ENCODE measurements at regions not wholly inside any gene's neighbourhood (a gene's known extent, or its start where the extent isn't known, plus 50 kb on each side); places are given as distances from the start of the nearest gene placed in this dataset.
"Not testable (repeated sequence)": the region's sequence is repeated elsewhere in the genome, so short reads cannot be mapped to it uniquely, and the experiment has no call there.

DNA sequence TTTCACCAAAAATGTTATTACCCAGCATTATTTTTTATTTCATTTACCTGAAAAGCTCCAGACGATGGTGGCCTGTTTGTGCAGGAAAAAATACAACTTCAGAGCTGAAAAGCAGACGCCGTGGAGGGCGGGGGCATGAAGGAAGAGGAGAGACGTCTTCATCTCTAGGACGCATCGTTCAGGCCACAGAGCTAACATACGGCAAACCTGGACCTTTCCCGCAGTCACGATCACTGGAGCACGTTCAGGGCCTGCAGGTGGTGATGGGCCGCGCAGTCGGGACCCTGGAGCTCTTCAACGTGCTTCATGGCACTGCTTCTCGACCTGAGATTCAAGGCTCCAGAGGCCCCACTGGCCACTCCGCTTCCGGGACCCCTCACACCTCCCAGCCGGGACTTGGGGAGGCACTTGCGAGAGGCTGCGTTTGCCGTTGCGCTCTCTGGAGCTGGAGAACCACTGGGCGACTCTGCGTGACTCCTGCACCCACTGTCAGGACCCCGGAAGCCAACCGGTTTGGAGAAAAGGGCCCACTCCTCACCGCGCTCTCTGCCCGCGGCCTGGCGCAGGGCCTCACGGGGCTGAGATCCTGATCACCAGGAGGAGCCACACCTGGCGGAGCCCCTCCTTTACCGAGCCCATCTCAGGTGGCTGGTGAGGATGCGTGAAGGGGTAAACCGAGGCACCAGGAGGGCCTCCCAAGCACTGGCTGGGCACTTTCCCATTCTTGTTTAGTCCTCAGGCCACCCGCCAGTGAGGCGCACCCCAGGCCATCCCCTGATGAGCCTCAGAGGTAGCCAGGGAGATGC is 164.4 kb upstream of the AFDN start:
- DNase-seq (ENCODE audit: low spot score), result no peak

DNA sequence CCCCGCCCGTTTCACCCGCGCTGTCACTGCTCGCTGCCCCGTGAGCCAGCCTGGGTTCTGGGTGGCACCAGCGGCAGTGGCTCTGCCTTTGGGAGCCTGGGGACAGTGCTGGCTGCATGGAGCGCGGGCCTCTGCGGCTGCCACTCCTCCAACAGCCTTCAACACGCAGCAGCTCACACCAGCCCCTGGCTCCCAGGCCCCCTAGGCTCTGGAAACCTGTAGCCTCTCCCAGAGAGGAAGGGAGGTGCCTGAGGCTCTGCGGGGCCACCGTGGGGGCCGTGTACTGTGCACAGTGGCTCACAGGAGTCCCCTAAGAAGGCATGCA is 163.9 kb upstream of the AFDN start:
- no peak for DNase-seq (ENCODE audit: low spot score)

DNA sequence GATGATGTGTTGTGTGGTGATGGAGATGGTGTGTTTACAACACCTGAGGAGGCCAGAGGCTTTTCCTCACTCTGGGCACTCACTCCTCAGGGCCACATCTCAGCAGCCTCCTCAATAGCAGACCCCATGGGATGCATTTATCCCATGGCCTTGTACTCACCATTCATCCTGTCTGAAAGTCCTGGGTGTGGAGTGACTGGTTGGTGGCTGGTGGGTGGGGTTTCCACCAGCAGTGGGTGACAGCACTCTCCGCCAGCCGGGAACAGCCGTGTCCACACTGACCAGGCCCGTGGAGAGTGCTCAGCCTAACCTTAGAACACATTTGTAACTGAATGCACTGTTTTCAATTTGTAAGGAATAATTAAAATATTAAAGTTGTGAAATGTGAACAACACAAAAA is 163.4 kb upstream of the AFDN start:
- no peak for DNase-seq (ENCODE audit: low spot score)

DNA sequence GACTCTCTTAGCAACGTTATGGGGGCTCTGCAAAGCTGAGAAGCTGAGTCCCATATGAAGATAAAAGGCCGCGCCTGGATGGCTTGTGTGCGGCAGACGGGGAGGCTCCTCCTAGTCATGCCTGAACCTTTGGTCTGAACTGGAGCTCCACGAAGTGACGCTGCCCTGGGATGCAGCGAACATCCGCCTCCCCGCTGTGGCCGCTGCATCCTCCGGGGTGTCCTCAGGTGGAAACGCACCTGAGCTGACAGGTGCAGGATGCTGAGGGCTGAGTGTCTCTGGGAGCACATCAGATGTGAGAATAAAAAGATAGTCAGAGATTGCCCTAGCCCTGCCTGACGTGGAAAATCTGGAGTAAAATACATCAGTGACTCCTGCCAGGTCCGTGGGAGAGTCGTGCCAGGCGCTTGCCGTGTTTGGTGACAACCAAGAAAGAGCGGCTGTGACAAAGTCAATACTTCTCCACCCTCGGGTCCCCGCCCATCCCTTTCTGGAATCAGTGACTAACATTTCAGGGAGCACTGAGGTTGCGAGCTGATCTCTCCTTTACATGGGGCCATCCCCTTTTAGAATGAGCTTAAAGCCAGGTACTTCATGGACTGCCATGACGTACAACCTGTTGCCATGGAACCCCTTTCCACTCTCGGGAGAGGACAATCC is 162.8 kb upstream of the AFDN start:
- DNase-seq (ENCODE audit: low spot score), result no peak

DNA sequence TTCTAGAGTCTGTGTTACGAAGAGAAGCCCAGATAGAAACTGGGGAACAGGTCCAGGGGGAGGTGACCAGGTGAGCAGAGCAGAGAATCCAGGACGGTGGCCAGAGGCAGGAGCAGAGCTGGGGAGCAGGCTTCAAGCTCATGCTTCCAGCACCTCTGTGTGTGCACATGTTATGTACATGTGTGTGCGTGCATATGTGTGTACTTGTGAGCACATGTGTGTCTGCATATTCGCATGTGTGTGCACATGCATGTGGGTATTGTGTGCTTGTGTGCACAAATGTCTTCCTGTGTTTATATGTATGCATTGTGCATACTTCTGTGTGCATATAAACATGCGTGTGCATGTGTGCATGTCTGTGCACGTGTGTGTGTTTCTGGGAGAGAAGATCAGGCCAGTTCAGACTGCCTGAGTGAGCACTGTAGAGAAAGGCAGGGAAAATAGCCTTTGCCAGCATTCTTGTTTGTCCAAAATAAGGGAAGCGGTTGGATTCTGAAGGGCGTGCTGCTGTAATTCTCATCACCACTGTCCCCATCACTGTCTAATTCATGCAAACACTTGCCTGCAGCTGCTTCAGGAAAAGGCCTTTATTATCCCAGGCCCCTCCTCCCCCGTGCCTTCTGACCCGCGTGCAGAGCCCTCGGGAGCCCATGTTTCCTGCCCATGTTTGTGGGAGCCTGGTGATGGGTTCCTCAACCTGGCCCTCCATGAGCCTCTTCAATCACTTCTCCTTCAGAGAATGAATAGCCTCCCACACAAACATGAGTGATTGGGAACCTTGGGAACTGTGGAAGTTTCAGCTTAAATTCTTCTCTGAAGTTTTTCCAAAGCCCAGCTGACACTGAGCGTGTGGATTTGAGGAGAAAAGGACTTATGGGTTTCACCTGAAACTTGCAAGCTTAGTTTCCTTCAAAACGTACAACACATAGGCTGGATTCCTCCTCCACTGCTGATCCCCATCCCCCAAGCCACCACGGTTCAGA is 161.7 kb upstream of the AFDN start:
- DNase-seq (ENCODE audit: low spot score), result no peak

DNA sequence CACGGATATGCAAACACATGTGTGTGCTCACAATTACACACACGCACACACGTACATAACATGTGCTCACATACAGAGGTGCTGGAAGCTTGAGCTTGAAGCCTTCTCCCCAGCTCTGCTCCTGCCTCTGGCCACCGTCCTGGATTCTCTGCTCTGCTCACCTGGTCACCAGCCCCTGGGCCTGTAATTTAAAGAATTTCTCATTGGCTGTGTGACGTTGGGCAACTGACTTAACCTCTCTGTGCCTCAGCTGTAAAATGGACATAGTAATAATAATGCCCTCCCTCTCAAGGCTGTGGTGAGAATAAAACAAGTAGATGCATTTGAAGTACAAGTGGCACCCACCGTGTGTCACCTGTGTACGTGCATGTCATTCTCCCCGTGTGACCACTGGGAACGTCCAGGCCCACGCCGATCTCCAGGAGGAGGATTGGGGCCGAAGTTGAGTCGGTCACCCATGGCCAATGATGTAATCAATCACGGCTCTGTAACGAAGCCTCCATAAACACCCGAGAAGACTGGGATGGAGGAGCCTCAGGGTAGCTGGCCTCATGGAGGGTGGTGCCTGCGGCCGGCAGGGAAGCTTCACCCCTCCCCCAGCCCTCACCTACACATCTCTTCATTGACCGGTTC is 160.9 kb upstream of the AFDN start:
- no peak for DNase-seq (ENCODE audit: low spot score)

DNA sequence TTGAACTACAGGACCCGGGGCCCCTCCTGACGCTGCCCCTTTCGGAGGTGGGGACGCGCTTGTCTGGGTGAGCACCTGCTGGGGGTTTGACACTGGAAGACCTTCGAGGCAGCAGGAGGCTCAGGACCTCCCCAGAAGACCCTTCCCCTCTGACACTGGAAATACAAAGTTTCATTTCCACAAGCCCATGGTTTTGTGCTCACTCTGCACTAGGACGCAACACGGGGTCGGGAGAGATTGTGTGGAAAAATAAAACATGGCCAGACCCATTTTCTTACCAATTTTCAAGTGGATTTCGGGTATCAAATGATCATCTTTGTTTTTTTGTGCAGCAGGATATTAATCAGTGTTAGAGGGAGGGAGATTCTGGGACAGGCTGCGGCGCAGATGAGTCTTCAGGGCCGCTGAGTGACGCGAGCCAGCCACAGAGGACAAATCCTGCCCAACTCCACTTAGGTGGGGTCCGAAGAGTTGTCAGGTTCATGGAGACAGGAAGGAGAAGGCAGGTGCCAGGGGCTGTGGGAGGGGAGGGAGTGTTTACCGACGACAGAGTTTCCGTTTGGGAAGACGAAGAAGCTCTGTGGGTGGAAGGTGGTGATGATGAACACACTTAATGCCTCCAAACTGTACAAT is 160.0 kb upstream of the AFDN start:
- DNase-seq (ENCODE audit: low spot score), result no peak

DNA sequence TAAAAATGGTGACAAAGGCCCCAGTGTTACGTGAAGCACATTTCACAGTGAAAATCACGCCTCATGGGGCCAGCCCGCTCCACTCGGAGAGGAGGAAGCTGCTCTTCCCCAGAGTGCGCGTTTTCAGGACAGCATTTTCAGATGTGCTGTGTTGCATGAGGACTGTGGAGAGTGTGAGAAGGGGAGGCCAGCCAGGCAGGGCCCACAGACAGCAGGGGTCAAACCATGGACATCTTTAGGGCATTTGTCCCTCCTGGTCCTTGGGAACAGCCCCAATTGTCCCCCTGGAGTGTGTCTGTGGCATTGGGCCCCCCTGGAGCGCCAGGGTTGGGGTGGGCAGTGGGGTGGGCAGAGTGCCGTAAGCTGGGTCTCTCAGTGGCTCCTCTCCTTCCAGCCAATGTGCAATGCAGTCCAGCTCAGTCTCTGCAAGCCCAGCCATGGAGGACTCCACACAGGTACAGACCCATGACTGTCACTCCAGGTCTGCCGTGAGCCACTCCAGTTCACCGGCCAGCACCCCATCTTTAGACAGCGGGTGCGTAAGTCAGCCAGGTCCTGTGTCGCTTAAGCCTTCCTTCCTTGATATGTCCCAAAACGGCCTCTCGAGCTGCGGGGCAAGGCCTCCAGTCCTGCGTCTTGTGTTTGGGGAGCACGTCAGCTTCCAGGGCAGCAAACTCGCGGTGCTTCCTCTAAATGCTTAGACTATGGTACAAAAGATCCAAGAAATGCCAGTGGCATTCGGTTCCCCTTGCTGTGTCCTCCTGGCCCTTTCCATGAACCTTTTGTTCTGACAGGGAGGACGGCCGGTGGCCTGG is 159.3 kb upstream of the AFDN start:
- DNase-seq (ENCODE audit: low spot score), result no peak

DNA sequence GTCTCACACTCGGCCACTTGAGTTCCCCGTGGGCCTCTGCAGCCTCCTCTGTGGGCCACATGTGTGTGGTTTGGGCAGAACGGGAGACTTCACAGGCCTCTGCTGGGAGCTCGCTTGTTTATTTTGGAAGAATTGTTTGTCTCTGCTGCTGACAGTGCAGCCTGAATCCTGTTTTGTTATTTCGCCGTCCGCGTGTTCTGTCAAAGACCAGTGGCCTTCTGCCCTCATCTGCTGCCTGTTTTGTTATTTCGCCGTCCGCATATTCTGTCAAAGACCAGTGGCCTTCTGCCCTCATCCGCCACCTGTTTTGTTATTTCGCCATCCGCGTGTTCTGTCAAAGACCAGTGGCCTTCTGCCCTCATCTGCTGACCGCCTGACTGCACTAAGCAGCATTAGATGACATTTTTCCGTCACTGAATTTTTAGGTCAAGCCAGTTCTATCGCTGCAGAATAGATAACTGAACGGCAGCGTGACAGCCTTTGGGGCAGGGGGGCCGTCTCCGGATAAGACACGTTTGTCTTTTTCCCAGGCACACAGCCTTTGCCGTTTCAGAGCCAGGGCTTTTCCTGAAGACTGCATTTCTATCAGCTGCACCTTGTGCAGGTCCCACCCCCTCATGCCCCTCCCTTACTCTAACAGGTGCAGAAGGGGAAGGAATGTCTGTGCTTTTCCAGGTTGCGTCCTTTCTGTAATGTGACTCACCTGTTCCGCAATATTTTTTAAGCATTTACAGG is 158.5 kb upstream of the AFDN start:
- no peak for DNase-seq (ENCODE audit: low spot score)

DNA sequence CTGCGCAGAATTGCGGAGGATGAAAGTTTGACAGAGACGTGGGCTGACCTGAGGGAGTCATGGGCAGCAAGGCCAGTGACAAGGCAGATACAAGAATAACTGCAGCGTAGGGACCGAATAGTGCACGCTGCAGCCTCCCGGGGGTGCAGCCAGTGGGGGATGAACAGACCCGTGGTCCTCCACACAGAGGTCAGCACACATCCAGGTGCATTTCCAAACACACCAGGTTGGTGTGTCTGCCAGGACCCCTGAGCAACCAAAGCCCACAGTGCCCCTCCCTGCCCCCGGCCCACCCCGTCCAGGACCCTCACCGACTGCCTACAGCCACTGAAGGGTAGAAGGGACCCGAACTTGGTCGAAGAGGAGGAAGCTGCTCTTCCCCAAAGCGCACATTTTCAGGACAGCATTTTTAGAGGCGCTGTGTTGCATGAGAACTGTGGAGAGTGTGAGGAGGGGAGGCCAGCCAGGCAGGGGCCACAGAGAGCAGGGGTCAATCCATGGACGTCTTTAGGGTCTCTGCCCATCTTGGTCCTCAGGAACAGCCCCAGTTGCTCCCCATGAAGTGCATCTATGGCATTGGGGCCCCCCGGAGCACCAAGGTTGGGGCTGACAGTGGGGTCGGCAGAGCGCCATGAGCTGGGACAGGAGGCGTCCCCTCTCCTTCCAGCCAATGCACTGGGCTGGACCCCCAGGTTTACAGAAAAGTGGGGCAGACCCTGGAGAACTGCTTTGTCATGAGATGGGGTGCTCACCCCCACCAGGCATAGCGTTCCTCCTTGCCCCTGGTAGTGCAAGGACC is 157.8 kb upstream of the AFDN start:
- DNase-seq (ENCODE audit: low spot score), result no peak

DNA sequence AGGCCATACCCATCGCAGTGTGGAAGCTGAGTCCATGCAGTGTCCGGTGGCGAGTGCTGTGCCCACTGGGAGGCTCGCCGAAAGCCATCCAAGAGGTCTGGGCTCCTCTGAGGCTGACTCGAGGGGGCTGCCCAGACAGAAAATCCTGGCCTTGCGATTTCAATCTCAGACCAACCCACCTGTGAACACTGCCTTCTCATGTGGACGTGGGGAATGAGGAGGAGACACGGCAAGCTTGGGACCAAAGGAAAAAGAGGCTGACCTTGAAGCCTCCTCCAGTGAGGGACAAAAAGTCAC is 157.2 kb upstream of the AFDN start:
- no peak for DNase-seq (ENCODE audit: low spot score)

DNA sequence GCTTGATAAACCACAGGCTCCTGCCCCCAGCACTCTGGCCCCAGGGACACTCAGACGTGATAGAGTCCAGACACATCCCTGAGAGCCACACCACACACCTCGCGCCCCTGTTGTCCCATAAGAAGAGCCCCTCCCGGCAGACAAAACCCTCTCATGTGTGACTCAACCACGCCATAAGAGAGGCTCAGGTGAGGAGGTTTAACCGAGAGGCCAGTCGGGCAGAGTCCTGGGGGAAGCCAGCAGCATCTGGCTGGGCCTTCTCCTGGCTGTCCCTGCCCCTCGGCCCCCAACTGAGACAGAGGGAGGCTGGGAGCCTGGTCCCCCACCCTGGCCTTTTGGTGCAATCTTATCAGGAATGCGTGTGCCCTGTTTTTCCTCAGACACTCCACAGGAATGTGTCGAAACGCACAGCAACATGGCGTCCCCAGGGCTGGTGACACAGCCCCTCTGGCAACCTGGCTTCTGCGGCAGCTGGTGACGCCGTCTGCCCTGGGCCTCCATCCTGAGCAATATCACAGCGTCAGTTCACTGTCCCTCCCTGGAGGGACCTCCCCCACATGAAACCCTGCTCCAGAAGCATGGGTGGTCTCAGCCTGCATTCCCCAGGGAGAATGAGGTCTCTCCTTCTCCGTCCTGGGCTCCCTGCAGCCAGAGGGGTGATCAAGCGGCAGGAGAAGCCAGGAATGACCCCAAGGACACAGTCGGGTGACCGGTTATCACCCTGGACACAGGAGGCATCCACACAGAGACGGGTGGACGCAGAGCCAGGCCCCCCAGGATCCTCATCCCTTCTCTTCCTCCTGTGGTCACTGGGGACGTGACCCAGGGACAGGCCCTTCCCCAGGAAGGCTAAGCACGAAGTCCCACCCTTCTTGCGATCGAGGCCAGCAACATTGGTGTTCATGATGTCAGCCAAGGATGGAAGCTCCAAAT is 156.6 kb upstream of the AFDN start:
- no peak for DNase-seq (ENCODE audit: low spot score)

DNA sequence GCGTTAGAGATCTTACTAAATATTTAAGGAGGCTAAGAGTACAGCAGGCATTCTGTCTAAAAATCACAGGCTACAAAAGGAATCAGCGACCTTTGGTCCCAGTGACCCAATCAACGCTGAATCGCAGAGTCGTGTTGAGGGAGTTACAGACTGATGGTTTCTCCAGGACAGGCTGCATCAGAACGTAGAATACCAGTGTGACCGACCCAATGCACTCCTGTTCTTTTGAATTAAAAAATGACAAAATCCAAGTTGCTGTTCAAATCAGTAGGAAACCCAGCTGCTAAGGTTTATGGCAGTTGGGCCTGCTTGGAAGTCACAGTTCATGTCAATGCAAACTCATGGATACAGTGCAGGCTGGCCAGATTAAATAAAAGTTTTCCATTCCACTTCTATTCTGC is 155.8 kb upstream of the AFDN start:
- no peak for DNase-seq (ENCODE audit: low spot score)

DNA sequence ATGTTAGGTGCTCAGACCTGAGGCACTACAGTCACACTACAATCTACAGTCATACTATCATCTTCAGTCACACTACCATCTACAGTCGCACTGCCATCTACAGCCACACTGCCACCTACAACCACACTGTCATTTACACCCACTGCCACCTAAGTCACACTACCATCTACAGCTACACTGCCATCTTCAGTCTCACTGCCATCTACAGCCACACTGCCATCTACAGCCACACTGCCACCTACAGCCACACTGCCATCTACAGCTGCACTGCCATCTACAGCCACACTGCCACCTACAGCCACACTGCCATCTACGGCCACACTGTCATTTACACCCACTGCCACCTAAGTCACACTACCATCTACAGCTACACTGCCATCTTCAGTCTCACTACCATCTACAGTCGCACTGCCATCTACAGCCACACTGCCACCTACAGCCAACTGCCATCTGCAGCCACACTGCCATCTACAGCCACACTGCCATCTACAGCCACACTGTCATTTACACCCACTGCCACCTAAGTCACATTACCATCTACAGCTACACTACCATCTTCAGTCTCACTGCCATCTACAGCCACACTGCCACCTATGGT is 155.2 kb upstream of the AFDN start:
- DNase-seq (ENCODE audit: low spot score), result not testable (repeated sequence)

DNA sequence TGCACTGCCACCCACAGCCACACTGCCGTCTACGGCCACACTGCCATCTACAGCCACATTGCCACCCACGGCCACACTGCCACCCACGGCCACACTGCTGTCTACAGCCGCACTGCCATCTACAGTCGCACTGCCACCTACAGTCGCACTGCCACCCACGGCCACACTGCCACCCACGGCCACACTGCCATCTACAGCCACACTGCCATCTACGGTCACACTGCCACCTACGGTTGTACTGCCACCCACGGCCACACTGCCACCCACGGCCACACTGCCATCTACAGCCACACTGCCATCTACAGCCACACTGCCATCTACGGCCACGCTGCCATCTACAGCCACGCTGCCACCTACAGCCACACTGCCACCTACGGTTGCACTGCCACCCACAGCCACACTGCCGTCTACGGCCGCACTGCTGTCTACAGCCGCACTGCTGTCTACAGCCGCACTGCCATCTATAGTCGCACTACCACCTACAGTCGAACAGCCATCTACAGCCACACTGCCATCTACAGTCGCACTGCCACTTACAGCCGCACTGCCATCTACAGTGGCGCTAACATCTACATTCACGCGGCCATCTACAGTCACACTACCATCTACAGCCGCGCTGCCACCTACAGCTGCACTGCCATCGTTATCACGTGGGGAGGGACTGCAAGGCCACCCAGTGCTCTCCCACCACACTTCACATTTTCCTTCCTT is 154.6 kb upstream of the AFDN start:
- DNase-seq (ENCODE audit: low spot score), result no peak

DNA sequence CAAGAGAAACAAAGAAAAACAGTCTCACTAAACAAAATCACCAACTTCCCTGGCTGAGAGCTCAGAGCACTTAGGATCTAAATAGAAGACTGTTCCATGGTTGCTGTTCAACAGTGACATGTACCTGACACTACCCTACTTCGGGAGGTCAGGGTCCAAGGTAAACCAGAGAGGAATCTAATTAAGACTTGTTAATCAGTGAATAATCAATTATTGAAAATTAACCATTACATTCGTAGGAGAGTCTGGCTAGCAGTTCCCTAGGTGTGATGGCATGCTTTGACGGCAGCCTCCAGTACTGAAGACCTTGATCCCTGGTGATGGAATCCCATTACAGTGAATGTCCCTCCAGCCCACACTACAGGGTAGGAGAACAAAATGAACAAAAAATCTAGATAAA is 154.0 kb upstream of the AFDN start:
- DNase-seq (ENCODE audit: low spot score), result no peak

DNA sequence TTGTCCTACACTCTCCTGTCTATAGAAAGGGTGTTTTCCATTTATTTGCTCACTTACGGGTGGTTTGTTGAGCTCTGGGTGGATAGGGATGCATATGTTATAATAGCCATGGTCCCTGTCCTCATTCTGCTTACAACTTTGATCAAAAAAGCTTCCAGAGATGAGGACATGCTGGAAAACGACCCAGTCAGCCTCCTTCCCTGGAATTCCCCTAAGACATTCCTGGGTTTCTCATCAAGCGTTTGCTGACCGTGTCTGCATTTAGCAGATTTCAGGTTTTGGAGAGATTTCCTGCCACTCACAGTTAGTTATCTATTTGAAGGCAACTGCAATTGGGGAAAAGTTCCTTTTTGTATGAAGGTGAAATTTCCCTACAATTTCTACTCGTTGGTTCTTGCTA is 152.8 kb upstream of the AFDN start:
- no peak for DNase-seq (ENCODE audit: low spot score)
